Breast epithelium (tissue), 4 donors: ENCODE measurements at regions not wholly inside any gene's neighbourhood (a gene's known extent, or its start where the extent isn't known, plus 50 kb on each side); places are given as distances from the start of the nearest gene placed in this dataset.
A peak's percentile ranks its signal among the peaks of the same experiment; 100 is the strongest.

Experiments
- DNase-seq, 2 donors: peaks; one replicate each; pipeline ENCODE4 v3.0.0-alpha.2; 2019; ENCODE audit warnings: low spot score in 2 of 2
- H3K27ac ChIP-seq, 2 donors: fragments of 200-600 bp; sonication (generic) in 1 of 2; one replicate each; pipeline ENCODE4 v1.5.1; 2016 to 2019; ENCODE audit warnings: mild to moderate bottlenecking in 1 of 2
- H3K27me3 ChIP-seq, 2 donors: fragments of 200-600 bp; sonication (generic) in 1 of 2; one replicate each; pipeline versions ENCODE4 v1.5.1 to v1.6.0; 2017 to 2019; ENCODE audit warnings: control low read depth in 1 of 2, mild to moderate bottlenecking in 1 of 2
- H3K36me3 ChIP-seq: fragments of 200-600 bp; one replicate; pipeline ENCODE4 v1.5.1; 2019
- H3K4me1 ChIP-seq, 2 donors: fragments of 200-600 bp; sonication (generic); one replicate each; pipeline ENCODE4 v1.5.1; 2016 to 2019; ENCODE audit warnings: control low read depth in 1 of 2
- H3K4me3 ChIP-seq, 3 donors: fragments of 200-600 bp; sonication (generic); 1 replicate in 2 of 3; 2 replicates in 1 of 3; pipeline ENCODE4 v1.5.1; 2016 to 2019; ENCODE audit warnings: mild to moderate bottlenecking in 3 of 3, moderate library complexity in 2 of 3
- H3K9me3 ChIP-seq, 2 donors: fragments of 200-600 bp; sonication (generic) in 1 of 2; one replicate each; pipeline ENCODE4 v1.5.1; 2016 to 2019; ENCODE audit warnings: control low read depth in 1 of 2
- CTCF ChIP-seq, 3 donors: fragments of 450-650 bp; IDR thresholded peaks; one replicate each; pipeline ENCODE4 v1.5.1; 2016 to 2017; ENCODE audit warnings: antibody characterized with exemption in 3 of 3, mild to moderate bottlenecking in 3 of 3, moderate library complexity in 3 of 3
- POLR2A ChIP-seq: fragments of 450-650 bp; IDR thresholded peaks from one replicate; pipeline ENCODE4 v1.6.1; 2016; ENCODE audit warnings: antibody characterized with exemption, mild to moderate bottlenecking, moderate library complexity
- POLR2AphosphoS5 ChIP-seq, 3 donors: sonication (generic); formaldehyde crosslinking; IDR thresholded peaks; one replicate each; pipeline ENCODE4 v1.6.1; 2017; ENCODE audit warnings: antibody characterized with exemption in 3 of 3
- intact Hi-C: fragments of 100-400 bp; cut with DNase I; formaldehyde crosslinking; loops from one replicate; pipeline ENCODE4 v1.15.1; 2023; ENCODE audit warnings: low total_unique reads

DNA sequence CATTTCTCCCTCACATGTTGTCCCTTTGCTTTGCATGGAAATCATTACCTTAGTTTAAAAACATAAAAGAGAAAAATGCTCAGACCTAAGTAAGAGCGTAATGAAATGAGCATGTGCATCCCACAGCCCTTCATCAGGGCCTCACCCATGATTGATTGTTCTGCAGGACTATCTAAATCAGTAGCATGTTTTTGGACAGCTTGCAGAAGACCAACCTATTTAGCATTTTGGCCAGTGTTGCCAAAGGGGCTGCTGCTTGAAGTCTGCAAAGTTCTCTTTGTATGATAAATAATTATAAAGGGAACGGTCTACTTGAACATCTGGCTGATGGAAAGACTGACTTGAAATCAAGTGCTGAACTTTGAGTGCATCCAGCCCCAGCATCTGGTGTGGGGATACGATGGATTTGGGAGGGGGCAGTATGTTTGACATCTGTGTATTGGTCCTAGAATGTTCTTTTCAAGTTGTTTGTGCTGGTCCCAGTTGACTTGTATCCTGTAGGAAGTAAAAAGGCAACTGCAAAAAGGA lies 76.1 kb upstream of the LIMCH1 start:
- no peaks in the 10 kb centered on the region for H3K4me1 ChIP-seq
- intact Hi-C loops, result no loop called here
- no peaks in the 10 kb centered on the region for H3K27me3 ChIP-seq
- H3K4me3 ChIP-seq, result no peak overlapping the region
- no peaks in the 10 kb centered on the region for H3K36me3 ChIP-seq
- DNase-seq, result no peak
- no peaks in the 10 kb centered on the region for H3K9me3 ChIP-seq
- TF ChIP-seq POLR2A (no peak), POLR2AphosphoS5 (IDR thresholded peaks at IDR 0.05) (no peak), CTCF (IDR thresholded peaks at IDR 0.05) (no peak)
- H3K27ac ChIP-seq, result no peak overlapping the region

DNA sequence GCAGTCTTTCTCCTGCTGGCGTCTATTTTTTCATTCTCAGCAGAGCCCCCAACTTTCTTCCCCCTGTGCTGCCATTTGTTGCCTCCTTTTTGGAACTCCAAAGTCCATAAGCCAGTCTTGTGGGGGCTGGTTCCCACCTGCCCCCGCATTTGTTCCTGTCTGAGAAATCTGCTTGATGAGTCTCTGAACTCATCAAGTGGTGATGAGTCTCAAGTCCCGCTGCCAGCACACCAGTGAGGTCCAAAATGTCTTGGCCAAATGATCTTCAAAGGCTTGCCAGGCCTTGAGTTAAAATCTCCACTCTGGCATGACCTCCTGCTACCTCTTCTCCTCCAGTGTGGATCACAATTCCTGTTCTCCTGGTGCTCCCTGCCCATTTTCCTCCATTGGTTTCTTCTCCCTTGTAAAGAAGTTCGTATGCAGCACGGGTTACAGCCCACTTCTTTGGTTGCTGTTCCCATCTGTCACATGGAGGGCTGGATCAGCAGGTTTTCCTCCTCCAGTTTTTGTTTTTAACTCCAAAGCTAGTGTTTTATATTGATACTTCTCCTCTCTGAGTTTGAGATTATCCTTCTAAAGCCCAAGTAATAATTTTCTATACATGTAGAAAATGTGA lies 72.7 kb upstream of the LIMCH1 start:
- Histone ChIP-seq H3K27ac (no peak overlapping the region), H3K4me3 (no peak overlapping the region), H3K9me3 (no peaks in the 10 kb centered on the region), H3K27me3 (no peaks in the 10 kb centered on the region), H3K36me3 (no peaks in the 10 kb centered on the region), H3K4me1 (no peaks in the 10 kb centered on the region)
- intact Hi-C loops, result no loop called here
- no peak for DNase-seq
- TF ChIP-seq POLR2AphosphoS5 (IDR thresholded peaks at IDR 0.05) (no peak), POLR2A (no peak), CTCF (IDR thresholded peaks at IDR 0.05) (no peak)

- intact Hi-C loops, result no loop called here
Observed at GRCh38 chr4:41466249-41466648, 71.7 kb upstream of the LIMCH1 start.

DNA sequence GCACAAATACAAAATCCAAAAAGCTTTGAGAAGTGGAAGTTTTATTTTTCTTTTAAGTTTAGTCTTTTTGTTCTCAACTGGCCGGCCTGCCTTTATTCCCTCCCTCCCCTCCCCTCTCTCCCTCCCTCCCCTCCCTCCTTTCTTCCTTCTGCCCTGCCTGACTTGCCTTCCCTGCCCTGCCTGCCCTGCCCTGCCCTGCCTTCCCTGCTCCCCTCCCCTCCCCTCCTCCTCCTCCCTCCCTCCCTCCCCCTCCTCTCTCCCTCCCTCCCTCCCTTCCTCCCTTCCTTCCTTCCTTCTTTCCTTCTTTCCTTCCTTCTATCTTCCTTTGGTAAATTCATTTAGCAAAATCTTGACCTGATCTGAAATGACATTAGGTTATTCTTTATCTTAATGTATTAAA lies 69.8 kb upstream of the LIMCH1 start:
- no peak for DNase-seq
- TF ChIP-seq CTCF (IDR thresholded peaks at IDR 0.05) (no peak), POLR2A (no peak), POLR2AphosphoS5 (IDR thresholded peaks at IDR 0.05) (no peak)
- intact Hi-C loops, result no loop called here
- Histone ChIP-seq H3K9me3 (no peaks in the 10 kb centered on the region), H3K36me3 (no peaks in the 10 kb centered on the region), H3K4me3 (no peak overlapping the region), H3K4me1 (no peaks in the 10 kb centered on the region), H3K27me3 (no peaks in the 10 kb centered on the region), H3K27ac (no peak overlapping the region)

More at GRCh38 chr4:41466249-41466648, 71.7 kb upstream of the LIMCH1 start:
- H3K27ac ChIP-seq, result no peak overlapping the region
- H3K4me1 ChIP-seq, result no peaks in the 10 kb centered on the region
- no peak for TF ChIP-seq CTCF (IDR thresholded peaks at IDR 0.05)
- no peak for TF ChIP-seq POLR2AphosphoS5 (IDR thresholded peaks at IDR 0.05)
- no peak for TF ChIP-seq POLR2A
- no peaks in the 10 kb centered on the region for H3K36me3 ChIP-seq
- DNase-seq, result no peak
- no peaks in the 10 kb centered on the region for H3K9me3 ChIP-seq
- no peaks in the 10 kb centered on the region for H3K27me3 ChIP-seq
- H3K4me3 ChIP-seq, result no peak overlapping the region

DNA sequence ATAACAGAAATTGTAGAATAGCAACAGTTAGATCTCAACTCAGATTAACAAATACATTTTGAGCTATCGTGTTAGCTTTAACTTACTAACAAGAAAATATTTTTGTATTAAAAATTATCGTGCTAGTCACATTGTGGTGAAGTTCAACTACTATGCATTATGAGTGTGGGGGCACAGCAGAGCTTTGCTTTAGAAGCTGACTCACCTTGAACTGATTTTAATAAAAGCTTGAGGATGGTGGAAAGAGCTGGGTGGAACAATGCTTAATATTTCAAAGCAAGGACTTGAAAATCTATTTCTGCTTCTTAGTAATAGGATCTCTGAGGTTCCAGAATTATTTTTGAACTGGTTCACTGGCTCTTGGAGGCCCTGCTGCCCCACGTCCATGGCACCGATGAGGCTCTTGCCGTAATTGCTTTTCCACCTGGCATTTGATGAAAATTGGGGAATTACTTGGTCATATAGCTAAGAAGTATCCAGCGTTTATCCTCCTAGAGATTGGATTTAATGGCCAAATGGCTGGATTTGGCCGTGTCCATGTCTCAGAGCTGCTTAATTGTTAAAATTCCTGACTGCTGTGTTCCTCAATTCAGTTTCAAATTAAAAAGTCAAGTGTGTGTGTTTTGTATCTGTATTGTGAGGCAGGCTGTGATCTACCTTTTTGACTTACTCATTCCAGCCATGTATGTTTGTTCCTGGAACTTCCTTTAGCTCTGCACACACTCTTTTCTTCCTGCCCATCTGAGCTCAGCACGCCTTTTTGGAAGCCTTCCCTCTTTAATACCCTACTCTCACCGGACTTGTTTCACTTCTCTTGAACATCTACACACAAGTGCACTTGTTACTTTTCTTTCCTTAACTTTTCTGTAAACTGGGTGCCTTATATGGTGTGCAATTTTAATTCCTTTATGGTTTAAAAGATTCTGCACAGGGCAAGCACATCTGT lies 66.6 kb upstream of the LIMCH1 start:
- Histone ChIP-seq H3K9me3 (no peaks in the 10 kb centered on the region), H3K4me1 (no peaks in the 10 kb centered on the region), H3K27ac (peak overlapping the region in 1 of 2 donors; percentile 44), H3K4me3 (no peak overlapping the region), H3K27me3 (no peaks in the 10 kb centered on the region), H3K36me3 (no peaks in the 10 kb centered on the region)
- TF ChIP-seq CTCF (IDR thresholded peaks at IDR 0.05) (no peak), POLR2A (no peak), POLR2AphosphoS5 (IDR thresholded peaks at IDR 0.05) (no peak)
- no peak for DNase-seq
- intact Hi-C loops, result no loop called here
